CD4-positive, alpha-beta T cell treated with Interleukin-10 for 1 hour (primary cell): ENCODE measurements at regions not wholly inside any gene's neighbourhood (a gene's known extent, or its start where the extent isn't known, plus 50 kb on each side); places are given as distances from the start of the nearest gene placed in this dataset.

ENCODE experiments used
- DNase-seq: peaks from one replicate; pipeline ENCODE4 v3.0.0-alpha.2; 2020

DNA sequence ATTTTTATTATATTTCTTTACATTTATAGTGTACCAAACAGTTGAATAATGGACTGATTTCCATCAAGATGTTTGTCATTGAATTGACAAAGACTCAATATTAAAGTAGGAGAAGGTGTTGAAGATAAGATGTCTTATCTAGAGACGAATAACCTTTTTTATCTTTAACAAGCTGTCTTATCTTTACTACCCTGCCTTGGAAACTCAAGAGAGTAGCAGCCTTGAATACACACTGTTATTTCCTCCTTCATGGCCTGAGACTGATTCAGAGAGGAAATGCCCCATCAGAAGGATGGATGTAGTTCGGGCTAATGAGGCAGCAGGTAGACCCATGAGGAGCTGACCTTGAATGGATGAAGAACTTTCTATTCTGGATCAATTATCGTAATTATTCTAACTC lies 365.1 kb upstream of the SEMA6D start:
- DNase-seq = no peak

DNA sequence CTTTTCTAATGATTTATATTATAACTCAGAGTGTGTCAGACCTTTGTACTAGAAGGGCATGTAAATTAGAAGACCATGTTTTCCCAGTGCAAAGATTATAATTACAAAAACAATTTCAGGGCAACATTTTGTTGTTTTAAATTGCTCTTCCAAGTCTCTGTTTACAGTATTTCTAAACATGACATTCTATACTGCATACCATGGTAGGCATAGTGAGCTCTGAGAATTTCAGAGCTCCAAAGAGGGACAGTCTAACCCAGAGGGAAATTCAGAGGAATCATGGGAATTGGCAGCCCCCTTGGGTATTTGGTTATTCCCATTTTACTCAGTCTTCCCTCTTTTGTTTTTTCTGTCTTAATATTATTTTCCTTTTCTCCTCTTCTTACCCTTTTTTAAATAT lies 361.5 kb upstream of the SEMA6D start:
- no peak for DNase-seq

DNA sequence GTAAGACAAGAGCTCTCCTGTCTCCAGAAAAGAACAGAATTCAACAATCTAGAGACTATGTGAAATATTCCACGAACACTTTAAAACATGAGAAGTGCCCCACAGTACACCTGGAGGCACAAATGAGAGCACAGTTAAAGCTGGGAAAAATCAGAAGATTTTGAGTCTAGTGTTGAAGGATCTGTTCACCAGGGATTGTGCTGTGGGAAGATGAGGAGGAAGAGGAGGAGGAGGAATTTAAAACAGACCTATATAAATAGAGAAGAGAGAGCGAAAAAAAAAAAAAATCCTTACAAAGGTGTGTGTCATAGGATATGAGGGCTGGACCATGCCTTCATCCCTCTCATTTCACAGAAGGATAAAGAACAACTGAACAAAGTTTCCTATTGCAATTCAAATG lies 361.0 kb upstream of the SEMA6D start:
- no peak for DNase-seq

DNA sequence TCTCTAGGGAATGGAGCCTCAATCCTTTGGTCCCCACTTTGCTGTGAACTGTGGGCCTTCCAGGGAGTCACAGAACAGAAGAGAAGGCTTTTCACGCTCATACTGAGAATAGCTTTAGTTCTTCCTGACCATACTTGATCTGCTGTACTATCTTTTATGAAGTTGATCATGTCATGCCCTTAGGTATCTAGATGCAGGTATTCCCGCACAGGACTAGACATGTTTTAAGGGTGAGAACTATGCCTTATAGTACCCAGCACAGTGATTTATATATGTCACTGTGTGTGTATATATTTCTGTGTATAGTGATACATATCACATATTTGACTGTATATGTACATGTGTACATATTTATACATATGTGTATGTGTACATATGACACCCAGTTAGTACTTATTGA lies 358.4 kb upstream of the SEMA6D start:
- DNase-seq = no peak

DNA sequence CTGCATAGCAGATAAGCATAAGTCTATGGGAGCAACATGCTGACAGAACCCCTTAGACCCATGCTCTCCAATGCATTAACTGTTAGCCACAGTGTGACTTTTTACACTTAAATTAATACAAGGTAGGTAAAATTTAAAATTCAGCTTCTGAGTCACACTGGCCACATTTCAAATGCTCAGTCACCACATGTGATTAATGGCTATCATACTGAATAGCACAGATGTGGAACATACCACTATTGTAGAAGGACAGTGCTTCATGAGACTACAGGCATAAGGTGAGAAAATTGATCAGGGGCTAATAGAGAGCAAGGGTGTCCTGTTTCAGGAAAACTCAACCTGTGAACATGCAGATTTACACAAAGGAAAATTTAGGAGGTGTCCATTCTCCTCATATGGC lies 357.0 kb upstream of the SEMA6D start:
- no peak for DNase-seq

DNA sequence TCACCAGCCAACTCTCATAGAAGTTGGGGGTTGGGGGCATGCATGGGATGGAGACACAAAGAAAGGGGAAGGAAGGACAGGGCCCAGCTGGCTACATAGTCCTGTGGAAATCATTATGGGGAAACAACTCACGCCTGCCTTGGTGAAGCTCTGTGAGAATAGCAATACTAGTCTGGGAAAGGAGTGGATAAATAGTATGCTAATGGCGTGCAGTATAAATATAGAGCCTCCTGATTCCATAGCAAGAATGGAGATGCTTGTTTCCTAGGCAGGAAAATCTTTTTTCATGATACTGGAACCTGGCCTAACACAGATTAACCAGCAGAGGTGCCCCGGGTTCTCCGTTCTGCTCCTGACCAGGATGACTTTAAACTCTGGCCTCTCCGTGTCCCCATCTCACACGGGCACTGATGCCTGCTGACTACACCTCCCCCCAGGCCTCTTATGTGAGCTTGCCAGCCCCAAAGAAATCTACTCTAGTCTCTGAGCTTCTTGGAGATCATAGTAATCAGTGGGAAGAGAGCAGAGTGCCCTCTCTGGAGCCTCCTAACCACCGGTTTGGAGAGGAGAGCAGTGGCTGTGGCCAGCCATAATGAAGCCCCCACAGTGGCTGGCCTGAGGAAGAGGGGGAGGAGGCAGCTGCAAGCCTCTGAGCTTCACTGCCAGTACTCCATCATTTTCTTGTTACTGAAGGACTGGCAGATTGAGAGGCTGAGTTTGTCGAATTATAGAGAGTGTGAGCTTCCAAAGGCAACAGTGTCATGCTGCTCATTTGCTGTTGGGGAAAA lies 355.0 kb upstream of the SEMA6D start:
- DNase-seq = no peak

DNA sequence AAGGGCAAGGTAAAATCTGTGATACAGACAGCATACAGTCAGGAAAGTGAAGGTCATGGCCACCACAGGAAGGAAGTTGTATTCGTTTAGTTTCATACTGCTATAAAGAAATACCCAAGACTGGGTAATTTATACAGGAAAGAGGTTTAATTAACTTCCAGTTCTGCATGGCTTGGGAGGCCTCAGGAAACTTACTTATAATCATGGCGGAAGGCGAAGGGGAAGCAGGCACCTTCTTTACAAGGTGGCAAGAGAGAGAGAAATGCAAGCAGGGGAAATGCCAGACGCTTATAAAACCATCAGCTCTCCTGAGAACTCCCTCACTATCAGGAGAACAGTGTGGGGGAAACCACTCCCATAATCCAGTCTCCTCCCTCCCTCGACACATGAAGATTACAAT lies 353.7 kb upstream of the SEMA6D start:
- DNase-seq = no peak

DNA sequence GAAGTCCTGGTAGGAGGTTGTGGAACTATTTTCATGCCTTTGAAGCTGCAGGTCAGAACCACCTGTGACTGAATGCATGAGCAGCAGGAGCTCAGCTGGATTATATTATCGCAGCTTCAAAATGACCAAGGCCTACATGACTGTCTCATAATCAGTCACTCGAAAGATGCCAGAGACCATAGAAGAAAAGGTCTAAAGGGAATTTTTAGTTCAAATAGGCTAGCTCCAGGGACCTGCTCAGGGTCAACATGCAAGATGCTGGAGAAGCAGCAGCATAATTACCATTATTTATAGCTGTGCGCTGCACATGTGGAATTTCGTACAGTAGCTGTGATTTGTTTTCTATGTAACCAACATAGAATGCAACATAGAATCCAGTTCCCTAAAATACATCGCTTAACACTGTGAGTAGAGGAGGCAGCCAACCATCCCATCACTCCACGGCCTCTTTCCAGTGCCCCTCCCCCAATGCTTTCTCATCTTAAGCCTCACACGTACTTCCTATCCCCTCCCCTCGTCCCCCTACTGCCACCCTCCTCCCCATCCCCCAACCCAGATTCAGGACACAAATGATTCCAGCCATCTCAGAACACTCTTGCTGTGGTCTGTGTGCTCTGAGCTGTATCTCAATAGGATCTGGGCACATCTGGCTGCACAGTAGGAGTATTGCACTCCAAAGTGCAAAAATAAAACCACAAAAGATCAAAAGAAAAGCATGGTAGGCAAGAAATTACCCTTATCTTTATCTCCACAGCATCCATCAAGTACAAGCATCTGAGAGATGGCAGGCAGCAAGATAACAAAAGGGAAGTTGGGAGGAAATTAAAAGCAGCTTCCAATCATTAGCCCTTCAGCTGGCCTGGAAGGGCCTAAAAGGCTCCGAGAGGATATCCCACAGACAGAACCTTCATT lies 352.8 kb upstream of the SEMA6D start:
- no peak for DNase-seq

DNA sequence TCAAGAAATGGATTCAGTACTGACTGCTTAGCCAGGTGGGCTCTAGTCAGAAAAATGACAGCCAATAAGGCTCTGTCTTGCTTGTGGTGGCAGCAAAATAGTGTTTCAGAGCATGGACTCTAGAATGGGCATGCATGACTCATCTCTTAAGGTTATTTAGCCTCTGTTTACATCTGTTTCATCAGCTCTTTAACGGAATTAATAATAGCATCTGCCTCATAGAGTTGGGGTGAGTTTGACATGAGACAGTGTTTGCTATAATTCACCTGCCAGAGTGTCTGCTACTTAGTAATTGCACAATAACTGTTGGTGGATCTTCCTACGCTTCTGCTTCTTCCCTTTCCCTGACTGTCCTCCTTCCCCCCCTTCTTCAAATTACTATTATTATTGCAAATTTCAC lies 350.4 kb upstream of the SEMA6D start:
- no peak for DNase-seq

DNA sequence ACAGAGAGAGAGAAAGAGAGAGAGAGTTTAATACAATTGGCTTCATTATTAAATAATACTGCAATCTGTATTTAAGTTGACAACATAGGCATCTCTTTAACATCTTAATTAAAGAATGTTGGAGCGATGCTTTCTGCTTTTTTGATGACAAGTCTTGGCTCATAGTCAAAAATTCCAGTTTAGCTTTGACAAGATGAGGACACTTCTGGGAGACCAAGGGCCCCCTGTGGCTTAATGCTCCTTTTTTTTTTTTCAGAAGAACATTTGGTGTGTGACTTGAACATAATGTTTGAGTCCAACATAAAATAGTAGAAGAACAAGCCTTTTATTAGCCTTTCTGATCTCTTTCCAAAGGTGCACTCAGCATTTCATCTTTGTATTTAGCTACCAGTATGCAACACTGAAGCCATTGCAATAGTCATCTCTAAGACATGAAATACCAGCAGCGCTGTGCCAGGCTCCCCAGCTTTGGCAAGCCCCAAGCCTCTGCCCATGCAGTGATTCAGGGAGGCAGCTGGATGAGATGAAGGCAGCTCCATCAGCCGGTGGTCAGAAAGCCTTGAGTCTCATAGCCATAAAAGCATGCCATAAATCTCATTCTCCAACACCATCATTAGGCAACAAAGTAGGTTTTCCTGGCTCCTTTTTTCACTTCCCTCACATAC lies 349.4 kb upstream of the SEMA6D start:
- no peak for DNase-seq

DNA sequence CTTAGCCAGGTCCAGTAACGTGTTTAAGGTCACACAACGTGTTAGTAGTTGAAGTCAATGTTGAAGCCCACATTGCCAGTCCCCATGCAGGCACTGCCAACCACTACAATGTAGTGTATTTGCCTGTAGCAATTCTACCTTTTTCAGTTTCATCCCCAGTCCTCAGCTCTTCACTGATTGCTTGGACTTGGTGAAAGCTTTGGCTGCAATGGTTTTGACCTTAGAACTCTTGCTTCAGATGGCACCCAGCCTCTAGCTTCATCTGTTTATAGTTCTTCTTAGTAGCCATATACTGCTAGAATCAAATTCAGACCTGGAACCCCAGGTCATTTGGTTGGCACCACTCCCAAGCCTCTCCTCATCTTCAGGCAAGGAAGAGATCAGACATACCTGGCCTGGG lies 345.4 kb upstream of the SEMA6D start:
- no peak for DNase-seq

DNA sequence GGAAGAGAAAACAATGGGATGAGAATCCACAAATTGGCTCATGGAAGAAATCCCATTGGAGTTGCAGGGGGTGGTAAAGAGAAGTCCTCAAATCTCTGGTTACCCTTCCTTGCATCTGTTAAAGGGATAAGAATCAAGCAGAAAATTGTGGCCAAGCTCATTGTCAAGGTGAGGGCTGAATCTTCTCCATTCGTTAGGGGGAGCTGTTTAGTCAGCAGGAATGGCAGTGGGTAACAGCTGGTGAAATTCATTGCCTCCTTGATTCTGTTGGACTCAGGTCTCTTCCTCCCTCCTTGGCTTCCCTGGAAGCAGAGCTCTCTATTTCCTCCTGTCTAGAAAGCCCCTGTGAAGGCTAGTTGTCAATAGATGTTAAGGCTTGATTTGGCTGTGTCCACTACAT lies 343.1 kb upstream of the SEMA6D start:
- no peak for DNase-seq

DNA sequence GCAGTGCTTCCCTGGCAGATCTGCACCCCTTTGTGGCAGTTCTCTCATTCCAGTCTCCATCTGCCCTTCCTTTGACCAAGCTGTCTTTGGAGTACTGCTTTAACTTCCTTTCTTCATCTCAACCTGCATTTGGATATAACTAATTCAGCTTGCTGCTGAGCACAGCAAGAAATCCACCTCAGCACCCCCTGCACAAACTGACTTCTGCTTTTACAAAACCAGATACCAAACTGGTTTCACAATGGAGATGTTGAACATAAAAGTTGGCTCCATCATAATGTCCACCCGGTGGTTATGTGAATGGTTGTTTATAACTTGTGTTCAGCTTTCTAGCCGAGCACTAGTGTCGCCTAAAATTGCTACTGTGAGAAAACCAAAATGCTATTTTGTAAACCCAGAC lies 341.1 kb upstream of the SEMA6D start:
- no peak for DNase-seq

DNA sequence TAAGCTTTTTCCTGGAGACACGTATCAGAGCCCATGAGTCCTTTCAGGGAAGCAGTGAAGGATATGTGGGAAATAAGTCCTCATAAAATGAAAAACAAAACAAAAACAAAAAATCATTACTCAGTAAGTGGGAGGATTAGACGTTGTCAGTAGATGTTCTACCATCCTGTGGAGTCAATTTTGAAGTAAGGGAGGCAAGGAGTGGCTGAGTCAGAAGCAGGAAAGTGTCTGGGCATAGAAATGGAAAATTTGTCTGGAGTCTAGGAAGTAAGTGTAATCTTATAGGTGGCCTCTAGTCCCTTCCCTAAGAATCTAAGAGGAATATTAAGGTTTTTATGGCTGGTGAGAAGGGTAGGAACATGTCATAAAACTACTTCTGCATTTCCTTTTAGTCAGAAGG lies 339.8 kb upstream of the SEMA6D start:
- no peak for DNase-seq

DNA sequence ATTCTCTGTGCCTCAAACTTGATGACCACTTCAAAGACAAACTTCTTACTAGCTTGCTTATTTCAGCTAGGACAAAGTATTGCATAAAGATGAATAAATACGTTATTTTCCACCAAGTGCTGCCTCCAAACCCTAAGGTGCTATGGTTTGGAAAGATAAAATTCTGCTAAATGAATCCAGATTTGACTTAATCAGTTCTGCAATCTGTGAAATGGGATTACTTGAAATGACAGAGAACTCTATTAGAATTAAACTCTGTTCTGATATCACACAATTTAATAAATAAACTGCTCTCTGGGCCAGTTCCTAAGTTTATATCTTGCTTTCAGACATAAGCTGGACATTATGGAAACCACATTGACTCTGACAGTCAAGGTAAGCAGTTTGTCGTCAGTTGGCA lies 338.8 kb upstream of the SEMA6D start:
- no peak for DNase-seq

DNA sequence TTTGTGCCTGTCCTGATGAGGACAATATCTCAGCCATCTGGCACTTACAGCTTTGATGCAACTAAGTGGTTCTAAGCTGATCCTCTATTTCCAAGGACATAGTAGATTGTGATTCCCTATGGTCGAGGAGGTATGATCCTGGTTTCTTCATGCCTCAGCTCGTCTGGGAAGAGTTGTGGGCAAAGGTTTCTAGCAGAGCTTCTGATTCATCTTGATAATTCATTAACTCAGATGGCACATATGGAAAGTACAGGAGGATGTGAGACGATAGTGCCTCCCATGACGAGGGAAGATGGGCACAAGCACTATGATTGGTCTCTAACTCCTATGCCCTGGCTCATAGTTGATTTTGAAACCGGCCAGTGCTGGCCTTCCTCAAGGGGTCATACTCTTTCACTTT lies 334.2 kb upstream of the SEMA6D start:
- DNase-seq = no peak

DNA sequence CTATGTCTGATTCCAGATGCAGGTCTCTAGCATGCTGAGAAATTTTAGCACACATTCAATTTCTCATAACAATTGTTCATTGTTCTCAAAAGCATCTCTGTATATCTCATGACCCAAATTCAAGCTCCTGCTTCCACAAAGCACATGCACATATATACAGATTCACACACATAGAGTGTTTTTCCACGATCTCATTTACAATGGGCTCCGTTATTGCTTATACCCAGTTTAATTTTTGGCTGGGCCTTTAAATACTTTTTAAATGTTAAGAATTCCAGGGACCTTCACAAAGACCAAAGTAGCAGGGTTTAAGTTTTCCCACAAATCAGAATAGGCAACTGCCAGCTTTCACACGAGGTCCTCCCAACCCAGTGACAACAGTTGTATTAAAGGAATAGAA lies 333.5 kb upstream of the SEMA6D start:
- DNase-seq = no peak

DNA sequence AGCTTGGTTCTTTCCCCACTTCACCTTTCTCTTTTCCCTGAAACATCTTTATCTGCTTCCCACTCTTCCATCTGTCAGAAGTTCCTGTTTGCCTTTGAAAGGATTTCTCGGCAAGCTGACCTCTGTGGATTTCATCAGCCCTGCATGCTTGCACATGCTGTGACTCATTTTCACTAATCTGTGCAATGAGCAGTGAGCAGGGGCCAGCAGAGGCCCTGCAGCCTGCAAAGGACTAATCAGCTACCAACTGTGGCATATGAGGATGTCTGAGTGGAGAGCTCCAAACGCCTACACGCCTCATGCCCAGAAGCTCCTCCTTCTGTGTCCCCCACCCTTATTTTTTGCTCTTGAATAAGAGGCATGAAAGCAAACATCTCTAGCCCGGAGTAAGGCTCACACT lies 333.0 kb upstream of the SEMA6D start:
- DNase-seq = no peak

DNA sequence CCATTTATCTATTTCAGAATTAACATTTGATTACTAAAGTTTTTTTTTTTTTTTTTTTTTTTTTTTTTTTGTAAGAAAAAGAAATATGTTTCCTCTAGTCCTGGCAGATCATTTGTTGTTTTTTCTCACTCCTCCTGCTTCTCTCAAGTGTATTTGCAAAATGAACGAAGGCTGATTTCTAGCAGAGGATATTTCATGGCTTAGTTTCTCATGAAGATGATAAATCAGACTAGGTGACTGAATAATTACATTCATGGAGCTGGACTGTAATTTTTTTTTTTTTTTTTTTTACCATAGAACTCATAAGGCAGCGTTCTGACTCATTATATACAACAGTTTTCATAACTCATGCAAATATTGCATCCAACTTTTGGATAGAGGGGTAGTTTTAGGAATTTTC lies 332.5 kb upstream of the SEMA6D start:
- DNase-seq = no peak

DNA sequence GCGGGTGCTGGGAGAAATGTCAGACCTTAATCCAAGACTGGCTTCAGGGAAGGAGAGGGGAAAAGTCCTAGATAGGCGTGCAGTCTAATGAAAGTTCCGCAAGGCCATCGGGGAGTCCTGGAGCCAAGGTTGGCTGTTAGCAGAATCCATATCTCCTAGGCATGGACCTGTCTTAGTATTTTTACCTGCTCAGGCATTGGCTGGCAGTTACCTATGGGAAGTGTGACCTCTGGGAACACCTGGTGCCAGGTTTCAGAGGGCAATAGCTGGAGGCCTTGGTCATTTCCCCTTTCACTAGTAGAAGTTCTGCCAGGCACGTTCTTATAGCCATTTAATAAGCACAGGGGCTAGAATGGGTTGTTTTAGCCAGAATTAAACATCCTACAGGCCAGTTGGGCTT lies 330.8 kb upstream of the SEMA6D start:
- no peak for DNase-seq

DNA sequence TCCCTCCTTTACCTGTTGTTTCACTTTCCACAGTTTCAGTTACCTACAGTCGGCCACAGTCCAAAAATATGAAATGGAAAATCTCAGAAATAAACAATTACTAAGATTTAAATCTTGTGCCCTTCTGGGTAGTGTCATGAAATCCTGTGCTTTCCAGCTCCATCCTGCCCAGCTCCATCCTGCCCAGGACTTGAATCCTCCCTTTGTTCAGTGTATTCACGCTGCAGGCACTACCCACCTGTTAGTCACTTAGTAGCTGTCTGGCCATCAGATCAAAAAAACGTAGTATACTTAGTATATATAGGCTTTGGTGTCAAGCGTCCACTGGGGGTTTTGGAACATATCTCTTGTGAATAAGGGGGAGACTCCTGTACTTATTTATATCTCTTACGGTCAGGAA lies 329.0 kb upstream of the SEMA6D start:
- no peak for DNase-seq

DNA sequence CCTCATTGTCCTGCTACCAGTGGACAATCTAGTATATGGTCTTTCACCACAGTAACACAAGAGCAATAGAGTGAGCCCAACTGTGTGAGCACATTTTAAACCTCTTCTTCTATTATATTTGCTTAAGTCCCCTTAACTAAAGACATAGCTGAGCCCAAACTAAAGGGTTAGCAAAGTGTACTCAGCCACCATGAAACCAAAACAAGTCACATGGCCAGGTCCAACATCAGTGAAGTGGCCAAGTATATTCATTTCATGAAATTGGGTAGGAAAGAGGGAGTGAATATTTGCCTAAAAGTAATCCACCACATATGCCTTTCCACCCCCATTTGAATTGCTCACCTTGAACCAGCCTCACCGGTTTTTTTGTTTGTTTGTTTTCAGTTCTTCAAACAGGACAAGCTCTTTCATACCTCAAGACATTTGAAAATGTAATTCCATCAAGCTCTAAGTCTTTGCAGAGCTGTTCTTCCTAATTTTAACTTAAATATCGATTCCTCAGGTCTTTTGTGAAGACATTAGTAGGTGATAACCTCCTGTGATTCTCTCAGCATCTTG lies 327.0 kb upstream of the SEMA6D start:
- no peak for DNase-seq

DNA sequence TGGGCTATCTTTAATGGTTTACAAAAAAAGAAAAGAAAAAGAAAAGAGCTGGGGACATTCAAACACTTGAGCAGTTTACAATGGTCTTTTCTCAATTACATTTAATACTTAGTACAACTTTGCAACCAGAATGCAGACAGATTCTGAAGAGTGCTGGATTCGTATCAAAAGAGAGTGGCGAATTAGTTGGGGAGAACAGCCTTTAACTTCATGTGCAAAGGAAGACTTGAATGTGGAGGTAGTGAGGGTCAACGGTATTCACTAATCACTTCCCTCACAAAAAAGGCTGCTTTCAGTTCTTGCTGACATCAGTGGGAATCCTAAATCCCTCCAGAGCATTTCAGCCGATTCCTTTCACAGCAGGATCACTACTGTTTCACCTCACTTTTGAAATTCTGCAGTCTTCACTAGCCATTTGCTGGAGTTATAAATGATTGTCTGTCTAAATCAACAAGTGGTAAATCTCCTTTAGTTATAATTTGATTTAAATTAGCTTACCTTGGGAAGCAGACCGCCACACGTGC lies 323.0 kb upstream of the SEMA6D start:
- DNase-seq = no peak
